DOHH2 (cell line): ENCODE measurements at regions not wholly inside any gene's neighbourhood (a gene's known extent, or its start where the extent isn't known, plus 50 kb on each side); places are given as distances from the start of the nearest gene placed in this dataset.

Experiments
- H3F3A ChIP-seq: fragments of 200-600 bp; sonication (generic), shearing (Covaris generic); 2 replicates; pipeline ENCODE4 v1.6.0; 2016; ENCODE audit warnings: antibody characterized with exemption, mild to moderate bottlenecking; ENCODE audit not compliant: control insufficient read depth, insufficient read depth
- H3K27ac ChIP-seq: fragments of 200-600 bp; sonication (generic); 2 replicates; pipeline ENCODE4 v1.5.1; 2014; ENCODE audit warnings: low read depth, mild to moderate bottlenecking, low read length, moderate library complexity
- H3K27me3 ChIP-seq: fragments of 200-600 bp; sonication (generic); 2 replicates; pipeline ENCODE4 v1.6.1; 2014; ENCODE audit warnings: mild to moderate bottlenecking, low read length, mixed read lengths; ENCODE audit not compliant: control insufficient read depth
- H3K36me3 ChIP-seq: fragments of 200-600 bp; sonication (generic); 2 replicates; pipeline ENCODE4 v1.6.1; 2014; ENCODE audit warnings: mild to moderate bottlenecking, low read length, moderate library complexity, mixed read lengths; ENCODE audit not compliant: control insufficient read depth
- H3K4me1 ChIP-seq: fragments of 200-600 bp; sonication (generic); 2 replicates; pipeline ENCODE4 v1.6.1; 2014; ENCODE audit warnings: mild to moderate bottlenecking, low read length, mixed read lengths; ENCODE audit not compliant: control insufficient read depth
- H3K4me2 ChIP-seq: fragments of 200-600 bp; sonication (generic); 2 replicates; pipeline ENCODE4 v1.6.0; 2014; ENCODE audit warnings: mild to moderate bottlenecking, low read length, moderate library complexity
- H3K4me3 ChIP-seq: fragments of 200-600 bp; sonication (generic); 2 replicates; pipeline ENCODE4 v1.5.1; 2014; ENCODE audit warnings: mild to moderate bottlenecking, low read length, mixed read lengths
- H3K79me2 ChIP-seq: fragments of 200-600 bp; sonication (generic); 2 replicates; pipeline ENCODE4 v1.6.1; 2014; ENCODE audit warnings: mild to moderate bottlenecking, low read length, mixed read lengths; ENCODE audit not compliant: control insufficient read depth
- H3K9me2 ChIP-seq: fragments of 200-600 bp; sonication (generic); replicated peaks from 2 replicates; pipeline ENCODE4 v1.6.1; 2014; ENCODE audit warnings: mild to moderate bottlenecking, low read length, mixed read lengths; ENCODE audit not compliant: control insufficient read depth
- H3K9me3 ChIP-seq: fragments of 200-600 bp; sonication (generic); 2 replicates; pipeline ENCODE4 v1.6.1; 2014; ENCODE audit warnings: antibody characterized with exemption, low read length, mixed read lengths; ENCODE audit not compliant: control insufficient read depth, insufficient read depth
- H4K20me1 ChIP-seq: fragments of 200-600 bp; sonication (generic); 2 replicates; pipeline ENCODE4 v1.6.0; 2014; ENCODE audit warnings: low read depth, mild to moderate bottlenecking, antibody characterized with exemption, low read length, moderate library complexity; ENCODE audit not compliant: control insufficient read depth, insufficient read depth
- CTCF ChIP-seq: fragments of 200-600 bp; sonication (generic); IDR thresholded peaks from one replicate; pipeline ENCODE4 v1.5.1; 2014; ENCODE audit warnings: antibody characterized with exemption, mild to moderate bottlenecking, low read depth, low read length; ENCODE audit not compliant: poor library complexity, severe bottlenecking
- EZH2phosphoT487 ChIP-seq: fragments of 200-600 bp; sonication (generic); IDR thresholded peaks from 2 replicates; pipeline ENCODE4 v1.6.1; 2017; ENCODE audit warnings: borderline replicate concordance, mild to moderate bottlenecking, antibody characterized with exemption, low read length, moderate library complexity, mixed read lengths

- Histone ChIP-seq H3K36me3 (no peaks in the 10 kb centered on the region), H3K27ac (no peak overlapping the region)
Observed at GRCh38 chr1:219812491-219813203, 115.7 kb downstream of the SLC30A10 start.

GRCh38 chr1:219812086-219812485, 116.3 kb downstream of the SLC30A10 start:
- Histone ChIP-seq H3K79me2 (no peaks in the 10 kb centered on the region), H3K4me1 (no peaks in the 10 kb centered on the region), H3K9me3 (no peaks in the 10 kb centered on the region), H3K4me3 (no peak overlapping the region), H3K4me2 (no peak overlapping the region), H3K9me2 (no peaks in the 10 kb centered on the region), H4K20me1 (no peaks in the 10 kb centered on the region), H3K27ac (no peak overlapping the region), H3K36me3 (no peaks in the 10 kb centered on the region), H3F3A (no peaks in the 10 kb centered on the region), H3K27me3 (peaks cover 23% of the 10 kb centered on the region)
- TF ChIP-seq EZH2phosphoT487 (no peak), CTCF (no peak)

More at GRCh38 chr1:219812491-219813203, 115.7 kb downstream of the SLC30A10 start:
- Histone ChIP-seq H3K27me3 (peaks cover 23% of the 10 kb centered on the region), H3F3A (no peaks in the 10 kb centered on the region), H3K4me2 (no peak overlapping the region), H3K79me2 (no peaks in the 10 kb centered on the region), H3K9me2 (no peaks in the 10 kb centered on the region), H3K4me1 (no peaks in the 10 kb centered on the region), H4K20me1 (no peaks in the 10 kb centered on the region), H3K4me3 (no peak overlapping the region), H3K9me3 (no peaks in the 10 kb centered on the region)
- TF ChIP-seq EZH2phosphoT487 (no peak), CTCF (peak; percentile 77)

GRCh38 chr1:219810451-219810850, 117.9 kb downstream of the SLC30A10 start:
- Histone ChIP-seq H3K27ac (no peak overlapping the region), H3K4me1 (no peaks in the 10 kb centered on the region), H4K20me1 (no peaks in the 10 kb centered on the region), H3K9me2 (no peaks in the 10 kb centered on the region), H3K36me3 (no peaks in the 10 kb centered on the region), H3K27me3 (peaks cover 23% of the 10 kb centered on the region), H3K4me2 (no peak overlapping the region), H3F3A (no peaks in the 10 kb centered on the region), H3K79me2 (no peaks in the 10 kb centered on the region), H3K9me3 (no peaks in the 10 kb centered on the region), H3K4me3 (no peak overlapping the region)
- TF ChIP-seq CTCF (no peak), EZH2phosphoT487 (no peak)
